KMS-11 (cell line): ENCODE measurements at regions not wholly inside any gene's neighbourhood (a gene's known extent, or its start where the extent isn't known, plus 50 kb on each side); places are given as distances from the start of the nearest gene placed in this dataset.

Experiments used
- H2AFZ ChIP-seq: fragments of 200-600 bp; sonication (generic); 2 replicates; pipeline ENCODE4 v1.6.1; 2016; ENCODE audit warnings: antibody characterized with exemption, mixed run types, low read depth
- H3K27ac ChIP-seq: fragments of 200-600 bp; sonication (generic); 2 replicates; pipeline ENCODE4 v1.6.1; 2016; ENCODE audit warnings: mild to moderate bottlenecking, mixed run types
- H3K27me3 ChIP-seq: fragments of 200-600 bp; sonication (generic); 2 replicates; pipeline ENCODE4 v1.6.1; 2017; ENCODE audit warnings: mild to moderate bottlenecking, low read depth, mixed run types, moderate library complexity; ENCODE audit not compliant: insufficient read depth
- H3K36me3 ChIP-seq: fragments of 200-600 bp; sonication (generic); 2 replicates; pipeline ENCODE4 v1.6.1; 2017; ENCODE audit warnings: mild to moderate bottlenecking, mixed run types; ENCODE audit not compliant: insufficient read depth
- H3K4me1 ChIP-seq: fragments of 200-600 bp; sonication (generic); 2 replicates; pipeline ENCODE4 v1.6.1; 2016; ENCODE audit warnings: mild to moderate bottlenecking, low read depth, mixed run types; ENCODE audit not compliant: poor library complexity, severe bottlenecking
- H3K4me2 ChIP-seq: fragments of 200-600 bp; sonication (generic); 2 replicates; pipeline ENCODE4 v1.7.0; 2016; ENCODE audit warnings: mild to moderate bottlenecking, mixed run types
- H3K4me3 ChIP-seq: fragments of 200-600 bp; sonication (generic); IDR thresholded peaks from 2 replicates; pipeline ENCODE4 v1.6.1; 2017; ENCODE audit warnings: low read depth, low read length, mixed read lengths; ENCODE audit not compliant: insufficient read depth
- H3K79me2 ChIP-seq: fragments of 200-600 bp; sonication (generic); 2 replicates; pipeline ENCODE4 v1.6.1; 2016; ENCODE audit warnings: low read depth, mixed run types; ENCODE audit not compliant: insufficient read depth
- H3K9ac ChIP-seq: fragments of 200-600 bp; sonication (generic); 2 replicates; pipeline ENCODE4 v1.6.1; 2016; ENCODE audit warnings: mild to moderate bottlenecking, mixed run types
- H4K20me1 ChIP-seq: fragments of 200-600 bp; sonication (generic); 2 replicates; pipeline ENCODE4 v1.6.1; 2016; ENCODE audit warnings: mild to moderate bottlenecking, mixed run types; ENCODE audit not compliant: insufficient read depth
- TF ChIP-seq, protein P1 (sequence below): fragments of 200-600 bp; sonication (generic); conservative IDR thresholded peaks from 2 replicates; pipeline ENCODE4 v1.6.1; 2017; ENCODE audit warnings: low read depth, mild to moderate bottlenecking, antibody characterized with exemption, low read length, moderate library complexity, mixed read lengths

DNA sequence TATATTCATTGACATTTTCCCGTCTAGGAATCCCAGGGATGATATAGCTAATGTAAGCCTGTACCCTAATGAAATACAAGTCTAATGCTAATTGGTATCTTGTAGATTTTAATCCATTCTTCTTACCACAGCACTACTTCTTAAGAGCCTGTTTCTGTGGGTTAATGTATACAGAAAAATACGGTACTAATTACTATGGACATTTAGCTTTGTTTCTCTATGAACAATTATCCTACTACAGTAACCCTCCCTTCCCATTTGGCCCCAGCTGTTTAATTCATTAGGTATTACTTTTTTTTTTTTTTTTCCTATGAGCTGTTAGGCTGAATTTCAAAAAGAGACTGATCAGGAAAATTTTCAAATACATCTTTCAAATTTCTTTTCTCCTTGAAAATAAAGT lies 245.1 kb upstream of the SLC7A11 start:
- Histone ChIP-seq H3K27me3 (no peaks in the 10 kb centered on the region), H4K20me1 (no peaks in the 10 kb centered on the region), H3K27ac (no peak overlapping the region), H3K4me3 (no peak overlapping the region), H2AFZ (no peak overlapping the region), H3K36me3 (no peaks in the 10 kb centered on the region), H3K4me2 (no peak overlapping the region), H3K4me1 (no peaks in the 10 kb centered on the region), H3K9ac (no peak overlapping the region), H3K79me2 (no peaks in the 10 kb centered on the region)
- TF ChIP-seq, protein P1, sequence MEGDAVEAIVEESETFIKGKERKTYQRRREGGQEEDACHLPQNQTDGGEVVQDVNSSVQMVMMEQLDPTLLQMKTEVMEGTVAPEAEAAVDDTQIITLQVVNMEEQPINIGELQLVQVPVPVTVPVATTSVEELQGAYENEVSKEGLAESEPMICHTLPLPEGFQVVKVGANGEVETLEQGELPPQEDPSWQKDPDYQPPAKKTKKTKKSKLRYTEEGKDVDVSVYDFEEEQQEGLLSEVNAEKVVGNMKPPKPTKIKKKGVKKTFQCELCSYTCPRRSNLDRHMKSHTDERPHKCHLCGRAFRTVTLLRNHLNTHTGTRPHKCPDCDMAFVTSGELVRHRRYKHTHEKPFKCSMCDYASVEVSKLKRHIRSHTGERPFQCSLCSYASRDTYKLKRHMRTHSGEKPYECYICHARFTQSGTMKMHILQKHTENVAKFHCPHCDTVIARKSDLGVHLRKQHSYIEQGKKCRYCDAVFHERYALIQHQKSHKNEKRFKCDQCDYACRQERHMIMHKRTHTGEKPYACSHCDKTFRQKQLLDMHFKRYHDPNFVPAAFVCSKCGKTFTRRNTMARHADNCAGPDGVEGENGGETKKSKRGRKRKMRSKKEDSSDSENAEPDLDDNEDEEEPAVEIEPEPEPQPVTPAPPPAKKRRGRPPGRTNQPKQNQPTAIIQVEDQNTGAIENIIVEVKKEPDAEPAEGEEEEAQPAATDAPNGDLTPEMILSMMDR, result no peak

DNA sequence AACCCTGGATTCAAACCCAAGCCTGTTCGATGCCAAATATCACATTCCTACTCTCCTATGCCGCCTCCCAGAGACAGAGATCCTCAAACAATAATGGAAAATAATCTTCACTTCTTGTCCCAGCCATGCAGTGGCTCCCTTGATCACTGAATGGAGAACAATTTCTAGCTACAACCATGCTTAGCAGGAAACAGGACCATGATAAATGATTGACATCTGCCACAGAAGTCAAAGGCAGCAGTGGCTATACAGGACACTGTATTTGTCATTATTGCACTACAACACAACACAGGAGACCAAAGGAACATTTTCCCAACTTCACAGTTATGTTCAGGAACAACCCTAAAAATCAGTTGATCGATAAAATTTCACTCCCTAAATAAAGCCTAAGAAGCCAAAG lies 243.3 kb upstream of the SLC7A11 start:
- no peaks in the 10 kb centered on the region for H3K4me1 ChIP-seq
- H4K20me1 ChIP-seq, result no peaks in the 10 kb centered on the region
- H3K27me3 ChIP-seq, result no peaks in the 10 kb centered on the region
- no peaks in the 10 kb centered on the region for H3K36me3 ChIP-seq
- H3K4me2 ChIP-seq, result no peak overlapping the region
- H2AFZ ChIP-seq, result no peak overlapping the region
- no peak overlapping the region for H3K9ac ChIP-seq
- no peaks in the 10 kb centered on the region for H3K79me2 ChIP-seq
- H3K27ac ChIP-seq, result no peak overlapping the region
- no peak overlapping the region for H3K4me3 ChIP-seq
- TF ChIP-seq, protein P1, result no peak

DNA sequence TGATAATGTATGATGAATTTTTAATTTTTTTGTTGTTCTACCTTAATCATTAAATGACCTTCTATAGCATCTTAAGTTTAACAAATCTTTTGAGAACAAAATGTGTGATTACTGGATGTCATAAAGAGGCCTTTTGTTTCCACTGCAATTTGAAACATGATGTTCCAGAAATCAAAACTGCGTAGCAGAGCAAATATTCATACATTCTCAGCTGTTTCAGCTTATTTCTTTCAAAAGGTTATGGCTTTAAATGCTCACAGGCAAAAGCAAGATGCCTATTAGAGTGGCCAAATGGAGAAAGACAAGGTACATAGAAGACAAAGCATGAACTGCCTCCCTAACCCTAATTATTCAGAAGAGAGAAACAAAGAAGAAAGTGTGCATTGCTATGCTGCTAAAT lies 233.0 kb upstream of the SLC7A11 start:
- Histone ChIP-seq H3K9ac (no peak overlapping the region), H3K36me3 (no peaks in the 10 kb centered on the region), H4K20me1 (no peaks in the 10 kb centered on the region), H3K79me2 (no peaks in the 10 kb centered on the region), H2AFZ (no peak overlapping the region), H3K4me1 (no peaks in the 10 kb centered on the region), H3K27ac (no peak overlapping the region), H3K4me3 (no peak overlapping the region), H3K4me2 (no peak overlapping the region), H3K27me3 (no peaks in the 10 kb centered on the region)
- TF ChIP-seq, protein P1, result no peak

DNA sequence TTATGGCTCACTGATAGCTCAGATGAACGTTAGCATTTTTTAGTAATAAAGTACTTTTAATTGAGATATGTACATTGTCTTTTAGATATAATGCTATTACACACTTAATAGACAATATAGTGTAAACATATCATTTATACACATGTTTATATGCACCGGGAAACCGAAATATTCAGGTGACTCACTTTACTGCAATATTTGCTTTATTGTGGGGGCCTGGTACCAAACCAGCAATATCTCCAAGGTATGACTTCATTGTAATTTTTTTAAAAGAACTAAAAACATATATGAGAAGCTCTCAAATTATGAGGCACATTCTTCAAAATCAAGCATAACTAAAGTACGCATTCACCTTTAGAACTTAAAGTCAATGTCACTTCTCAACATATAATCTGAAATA lies 231.2 kb upstream of the SLC7A11 start:
- Histone ChIP-seq H3K27ac (no peak overlapping the region), H4K20me1 (no peaks in the 10 kb centered on the region), H3K9ac (no peak overlapping the region), H3K4me2 (no peak overlapping the region), H3K27me3 (no peaks in the 10 kb centered on the region), H3K4me3 (no peak overlapping the region), H2AFZ (no peak overlapping the region), H3K4me1 (no peaks in the 10 kb centered on the region), H3K79me2 (no peaks in the 10 kb centered on the region), H3K36me3 (no peaks in the 10 kb centered on the region)
- TF ChIP-seq, protein P1, result no peak
